ELF-1 (cell line): ENCODE measurements at regions not wholly inside any gene's neighbourhood (a gene's known extent, or its start where the extent isn't known, plus 50 kb on each side); places are given as distances from the start of the nearest gene placed in this dataset.

ENCODE experiments used
- DNase-seq: peaks from one replicate; pipeline ENCODE4 v3.0.0-alpha.2; 2016; ENCODE audit warnings: low read depth, low spot score

DNA sequence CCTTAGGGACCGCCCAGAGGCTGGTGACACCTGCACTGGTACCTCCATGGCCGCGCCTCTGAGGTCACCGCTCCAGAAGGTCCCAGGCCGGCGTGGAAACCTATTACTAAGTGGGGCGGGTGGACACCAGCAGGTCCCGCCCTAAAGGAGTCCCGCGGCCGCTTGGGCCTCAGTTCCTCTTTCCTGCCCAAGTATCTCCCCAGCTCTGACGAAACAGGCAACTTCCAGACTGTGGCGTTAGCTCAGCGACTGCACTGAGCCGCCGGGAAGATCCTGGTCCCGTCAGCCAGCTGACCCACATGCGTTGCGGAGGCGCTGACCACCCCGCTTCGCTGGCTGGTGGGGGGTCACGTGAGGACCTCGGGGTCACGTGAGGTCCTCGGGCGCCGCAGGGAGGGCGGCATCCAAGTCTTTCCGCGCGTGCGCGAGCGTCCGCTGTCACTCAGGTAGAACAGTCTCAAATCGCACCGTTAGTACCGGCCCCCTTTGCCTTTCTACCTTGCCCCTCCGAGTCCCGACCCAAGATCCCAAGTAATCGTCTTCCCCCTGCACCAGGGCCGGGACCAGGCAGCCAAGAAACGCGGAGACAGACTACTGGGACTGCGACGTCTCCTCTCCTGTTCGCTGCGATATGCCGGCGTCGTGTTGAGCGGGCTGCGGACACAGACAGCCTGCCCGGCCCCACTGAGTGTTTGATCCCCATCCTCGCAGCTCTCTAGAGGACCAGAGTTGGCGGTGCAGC, 53.7 kb upstream of the KDM4C start:
- DNase-seq = peak; percentile 97

DNA sequence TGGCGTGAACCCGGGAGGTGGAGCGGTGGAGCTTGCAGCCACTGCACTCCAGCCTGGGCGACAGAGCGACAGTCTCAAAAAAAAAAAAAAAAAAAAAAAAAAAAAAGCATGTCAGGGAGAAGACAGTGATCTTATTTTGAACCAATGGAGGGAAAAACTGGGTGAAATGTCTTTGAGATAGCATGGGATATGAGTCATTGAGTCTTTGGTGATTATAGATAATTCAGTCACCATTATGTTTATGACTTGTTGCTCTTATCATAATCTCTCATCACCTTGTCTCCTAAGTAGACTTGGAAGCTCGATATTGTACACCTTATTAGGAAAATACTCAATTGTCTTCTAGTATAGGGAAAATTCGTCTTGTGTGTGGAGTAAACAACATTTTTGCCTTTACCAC, 55.1 kb upstream of the KDM4C start:
- no peak for DNase-seq

DNA sequence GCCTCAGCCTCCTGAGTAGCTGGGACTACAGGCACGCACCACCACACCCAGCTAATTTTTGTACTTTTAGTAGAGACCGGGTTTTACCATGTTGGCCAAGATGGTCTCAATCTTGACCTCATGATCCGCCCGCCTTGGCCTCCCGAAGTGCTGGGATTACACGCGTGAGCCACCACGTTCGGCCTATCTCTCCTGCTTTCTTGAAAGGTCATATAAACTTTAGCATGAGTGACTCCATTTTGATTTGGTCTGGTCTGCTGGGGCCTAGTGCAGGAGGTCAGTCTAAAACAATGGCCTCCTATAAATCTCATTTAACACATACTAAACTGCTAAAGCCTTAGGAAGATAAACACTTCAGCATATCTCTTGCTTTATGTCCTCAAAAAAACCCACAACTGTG, 50.6 kb upstream of the GLDC start:
- DNase-seq = no peak

DNA sequence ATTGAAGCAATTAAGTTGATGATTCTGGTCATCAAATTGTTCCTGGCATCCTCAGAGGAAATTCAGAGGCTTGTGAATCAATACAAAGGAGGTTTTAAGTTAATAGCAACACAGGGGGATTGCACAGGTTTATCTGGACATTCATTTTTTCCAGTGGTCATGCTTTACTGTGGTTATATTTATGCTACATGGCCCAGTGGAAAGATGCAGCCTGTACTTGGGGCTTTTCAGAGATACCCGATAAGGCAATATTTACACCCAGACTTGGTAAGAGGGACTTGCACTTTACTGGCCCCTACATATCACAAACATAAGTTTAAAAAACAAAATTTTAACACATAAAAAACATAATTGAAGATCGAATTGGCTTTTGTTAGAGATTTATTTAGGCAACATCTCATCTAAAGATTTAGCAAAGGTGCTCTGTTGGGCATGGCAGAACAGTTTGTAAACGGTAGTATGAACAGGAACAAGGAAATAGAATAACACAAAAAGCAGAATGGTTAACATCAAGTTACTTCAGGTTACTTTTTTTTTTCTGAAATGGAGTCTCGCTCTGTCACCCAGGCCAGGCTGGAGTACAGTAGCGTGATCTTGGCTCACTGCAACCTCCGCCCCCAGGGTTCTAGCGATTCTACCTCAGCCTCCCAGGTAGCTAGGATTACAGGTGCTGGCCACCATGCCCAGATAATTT, 49.7 kb upstream of the GLDC start:
- no peak for DNase-seq
